ENCODE measurements at regions not wholly inside any gene's neighbourhood (a gene's known extent, or its start where the extent isn't known, plus 50 kb on each side); places are given as distances from the start of the nearest gene placed in this dataset.

- H3K4me1 ChIP-seq, result no peaks in the 10 kb centered on the region
- WGBS (ENCODE audit: missing lambda C conversion rate), result 44% methylated on average over 2 of the region's 2 CpGs
- DNase-seq (ENCODE audit: low read depth in 1 of 2, low spot score in 1 of 2) (no peak), ATAC-seq (no peak), FAIRE-seq (no peak)
- CTCF ChIA-PET, result no interaction called here
- no peak for TF ChIP-seq E2F6 (IDR thresholded peaks at IDR 0.05; ENCODE audit: borderline replicate concordance, low read depth)
- no peak for TF ChIP-seq MAFK (IDR thresholded peaks at IDR 0.05; ENCODE audit: partially characterized antibody)
- TF ChIP-seq CTCF (IDR thresholded peaks at IDR 0.05), result no peak
- no peak for TF ChIP-seq CEBPB (IDR thresholded peaks at IDR 0.05)
- TF ChIP-seq HDAC2 (IDR thresholded peaks at IDR 0.05), result no peak
- no peak for TF ChIP-seq MAX (IDR thresholded peaks at IDR 0.05)
- TF ChIP-seq CBX2 (IDR thresholded peaks at IDR 0.05; ENCODE audit: borderline replicate concordance, low read depth), result no peak
- no peak for TF ChIP-seq ATOH8 (CRISPR knock-in tag; IDR thresholded peaks at IDR 0.05; ENCODE audit: low read depth)
- TF ChIP-seq MAZ (IDR thresholded peaks at IDR 0.05; ENCODE audit: borderline replicate concordance, low read depth, low read length), result no peak
- no peak for TF ChIP-seq BCL3 (IDR thresholded peaks at IDR 0.05)
- no peak for TF ChIP-seq ESRRA (IDR thresholded peaks at IDR 0.05; ENCODE audit: borderline replicate concordance, low read length)
- TF ChIP-seq KDM5A (IDR thresholded peaks at IDR 0.05), result no peak
- TF ChIP-seq FOSL2 (IDR thresholded peaks at IDR 0.05), result no peak
- TF ChIP-seq FOSL2 (CRISPR knock-in tag; IDR thresholded peaks at IDR 0.05), result no peak
- no peak for TF ChIP-seq PHF8 (IDR thresholded peaks at IDR 0.05; ENCODE audit: borderline replicate concordance, low read depth)
- TF ChIP-seq HOXB5 (CRISPR knock-in tag; IDR thresholded peaks at IDR 0.05), result no peak
- TF ChIP-seq MYC (IDR thresholded peaks at IDR 0.05; ENCODE audit: borderline replicate concordance, low read length), result no peak
- no peaks in the 10 kb centered on the region for H3K9me3 ChIP-seq
- no peak overlapping the region for H3K27ac ChIP-seq
- POLR2A ChIA-PET, result no interaction called here
- no peak overlapping the region for H3K4me3 ChIP-seq
- H3K4me2 ChIP-seq, result no peak overlapping the region
Measured at GRCh38 chr5:39854771-39855410, 430.1 kb upstream of the DAB2 start.

- CTCF ChIA-PET, result no interaction called here
- DNase-seq (ENCODE audit: low read depth in 1 of 2, low spot score in 1 of 2) (no peak), ATAC-seq (no peak), FAIRE-seq (no peak)
- Histone ChIP-seq H3K4me1 (no peaks in the 10 kb centered on the region), H3K4me3 (no peak overlapping the region), H3K9me3 (no peaks in the 10 kb centered on the region), H3K4me2 (no peak overlapping the region), H3K27ac (no peak overlapping the region)
- POLR2A ChIA-PET, result no interaction called here
- 44% methylated on average over 4 of the region's 4 CpGs for WGBS (ENCODE audit: missing lambda C conversion rate)
- TF ChIP-seq ELK1 (IDR thresholded peaks at IDR 0.05; ENCODE audit: low read depth, low read length), result no peak
- TF ChIP-seq BHLHE40 (IDR thresholded peaks at IDR 0.05; ENCODE audit: low read depth, low read length), result no peak
- no peak for TF ChIP-seq BCL3 (IDR thresholded peaks at IDR 0.05)
- no peak for TF ChIP-seq KDM5A (IDR thresholded peaks at IDR 0.05)
- TF ChIP-seq MAX (IDR thresholded peaks at IDR 0.05), result no peak
- TF ChIP-seq ATOH8 (CRISPR knock-in tag; IDR thresholded peaks at IDR 0.05; ENCODE audit: low read depth), result no peak
- no peak for TF ChIP-seq NFE2L2 (conservative IDR thresholded peaks at IDR 0.05; ENCODE audit: low read length)
- TF ChIP-seq JUN (IDR thresholded peaks at IDR 0.05), result no peak
- no peak for TF ChIP-seq RCOR1 (IDR thresholded peaks at IDR 0.05; ENCODE audit: low read depth, low read length)
Measured at GRCh38 chr5:39850291-39850690, 425.5 kb upstream of the DAB2 start.
